ENCODE measurements at regions not wholly inside any gene's neighbourhood (a gene's known extent, or its start where the extent isn't known, plus 50 kb on each side); places are given as distances from the start of the nearest gene placed in this dataset. TPM values are rescaled to one million over a fixed set of nuclear protein-coding genes. Genes with fewer than 3 reads are reported as not detected.

GRCh38 chrX:95145848-95146490 is 1472.0 kb downstream of the FAM133A start:
- ChIA-PET CTCF (interaction anchor here (0.6 kb wide), 1 partner anchor 93 kb away, joined by 3 read pairs; no protein-coding TSS in a partner anchor), POLR2A (no interaction called here)
- Mint-ChIP-seq H3K27me3 (no peaks in the 10 kb centered on the region), H3K4me3 (no peak overlapping the region), H3K9me3 (no peaks in the 10 kb centered on the region), H3K4me1 (no peaks in the 10 kb centered on the region), H3K27ac (no peak overlapping the region), H3K36me3 (ENCODE audit: low read depth) (no peaks in the 10 kb centered on the region)
- DNase-seq: no peak

DNA sequence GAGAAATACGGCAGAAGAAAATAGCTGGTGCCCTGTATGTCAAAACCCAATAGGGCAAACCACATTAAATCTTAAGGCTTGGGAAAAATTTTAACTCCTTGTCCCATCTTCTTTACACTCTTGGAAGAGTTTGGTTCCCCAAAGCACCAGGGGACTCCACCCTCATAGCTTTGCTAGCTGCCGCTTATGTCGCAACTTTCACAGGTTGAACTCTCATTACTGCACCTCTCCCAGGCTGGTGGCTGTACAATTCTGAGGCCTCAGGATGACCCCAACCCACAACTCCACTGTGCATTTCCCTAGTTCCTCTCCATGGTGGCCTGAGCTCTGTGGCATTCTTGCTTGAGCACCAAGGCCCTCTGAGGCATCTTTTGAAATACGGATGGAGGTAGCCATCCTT is 1478.8 kb downstream of the FAM133A start:
- ChIA-PET CTCF (interaction anchor here (0.6 kb wide), 1 partner anchor 15 kb away, joined by 3 read pairs; no protein-coding TSS in a partner anchor), POLR2A (no interaction called here)
- H3K9me3 Mint-ChIP-seq: no peaks in the 10 kb centered on the region
- no peak overlapping the region for H3K4me3 Mint-ChIP-seq
- H3K4me1 Mint-ChIP-seq: no peaks in the 10 kb centered on the region
- H3K36me3 Mint-ChIP-seq (ENCODE audit: low read depth): no peaks in the 10 kb centered on the region
- no peak overlapping the region for H3K27ac Mint-ChIP-seq
- no peak for DNase-seq
- H3K27me3 Mint-ChIP-seq: no peaks in the 10 kb centered on the region

DNA sequence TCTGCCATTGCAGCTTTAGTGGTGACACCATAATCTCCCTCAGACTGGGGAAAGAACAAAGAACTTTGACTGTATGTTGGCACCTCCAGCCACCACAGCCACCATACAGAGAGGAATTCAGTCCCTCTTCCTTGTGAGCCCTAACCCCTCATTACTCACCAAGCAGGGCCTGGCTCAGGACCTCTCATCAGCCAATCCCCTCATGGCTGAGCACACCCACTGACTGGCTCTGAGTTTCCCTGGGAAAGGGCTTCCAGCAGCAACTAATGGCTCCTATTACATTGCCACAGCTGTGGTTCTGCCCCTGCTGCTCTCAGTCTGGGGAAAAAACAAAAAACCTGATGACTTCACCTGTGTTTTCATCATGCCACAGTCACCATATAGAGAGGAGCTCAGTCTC is 1482.6 kb downstream of the FAM133A start:
- ChIA-PET POLR2A (no interaction called here), CTCF (no interaction called here)
- Mint-ChIP-seq H3K4me3 (no peak overlapping the region), H3K4me1 (no peaks in the 10 kb centered on the region), H3K36me3 (ENCODE audit: low read depth) (no peaks in the 10 kb centered on the region), H3K27me3 (no peaks in the 10 kb centered on the region), H3K9me3 (no peaks in the 10 kb centered on the region), H3K27ac (no peak overlapping the region)
- DNase-seq: no peak

Small RNA genes in the stretch of these regions (microRNA-seq; reads per million reads assigned to microRNA genes)
- not detected for gene MIR548M (ENCODE audit: borderline microRNAs expressed, borderline replicate concordance)
